ENCODE measurements at regions not wholly inside any gene's neighbourhood (a gene's known extent, or its start where the extent isn't known, plus 50 kb on each side); places are given as distances from the start of the nearest gene placed in this dataset.

DNA sequence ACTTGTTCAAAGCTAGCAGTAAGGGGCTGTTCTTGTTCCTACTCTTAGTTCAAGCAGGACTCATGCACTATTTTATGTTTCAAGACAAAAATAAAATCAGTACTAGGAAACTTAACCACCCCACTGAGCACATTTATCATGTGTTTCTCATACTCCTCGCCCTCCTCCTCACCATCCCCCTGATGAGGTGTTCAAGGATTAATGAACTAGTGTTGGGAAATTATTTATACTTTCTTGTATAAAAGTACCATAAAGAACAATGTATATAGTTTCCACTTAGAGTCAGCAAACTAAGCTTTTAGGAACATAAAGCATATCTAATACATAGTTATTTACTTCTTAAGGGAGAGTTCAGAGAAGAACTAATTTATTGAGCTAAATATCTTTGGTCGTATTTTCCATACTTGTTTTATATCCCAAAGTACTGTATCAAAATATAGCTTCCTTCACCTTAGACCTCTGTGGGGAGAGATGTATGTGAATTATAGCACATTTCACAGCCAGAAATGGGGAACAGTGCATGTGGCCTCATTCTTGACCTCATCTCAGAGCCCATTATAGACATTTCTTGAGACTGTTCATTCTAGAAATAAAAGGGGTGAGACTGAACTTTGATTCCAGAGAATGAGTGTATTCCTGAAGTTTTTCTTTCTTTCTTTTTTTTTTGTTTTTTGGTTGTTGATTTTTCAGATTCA lies 326.5 kb upstream of the MAP3K7 start:
- H3K4me3 ChIP-seq (ENCODE audit: low read depth in 1 of 3, low read length in 3 of 3), result no peak overlapping the region
- no peak for TF ChIP-seq HNF4A (conservative IDR thresholded peaks at IDR 0.05)
- no peak for TF ChIP-seq RAD21 (IDR thresholded peaks at IDR 0.05)
- H3K9ac ChIP-seq (ENCODE audit: low read depth in 1 of 2, low read length in 2 of 2), result no peak overlapping the region
- DNase-seq (ENCODE audit: low spot score), result no peak
- WGBS, result 54% methylated on average over 2 of the region's 2 CpGs
- H3K27me3 ChIP-seq (ENCODE audit: control insufficient read depth in 4 of 4, insufficient read depth in 4 of 4, low read length in 3 of 4), result no peaks in the 10 kb centered on the region
- H3K4me1 ChIP-seq (ENCODE audit: control insufficient read depth in 4 of 4, insufficient read depth in 4 of 4, low read length in 3 of 4), result no peaks in the 10 kb centered on the region
- no peak overlapping the region for H3K27ac ChIP-seq (ENCODE audit: low read depth in 1 of 2, low read length in 2 of 2)
- peaks cover 0 to 4% (median 0%) of the 10 kb centered on the region in 4 donors for H3K9me3 ChIP-seq (ENCODE audit: control insufficient read depth in 4 of 4, low read length in 3 of 4)
- no peaks in the 10 kb centered on the region for H3K36me3 ChIP-seq (ENCODE audit: control insufficient read depth in 4 of 4, insufficient read depth in 3 of 4, low read depth in 1 of 4, low read length in 3 of 4)

DNA sequence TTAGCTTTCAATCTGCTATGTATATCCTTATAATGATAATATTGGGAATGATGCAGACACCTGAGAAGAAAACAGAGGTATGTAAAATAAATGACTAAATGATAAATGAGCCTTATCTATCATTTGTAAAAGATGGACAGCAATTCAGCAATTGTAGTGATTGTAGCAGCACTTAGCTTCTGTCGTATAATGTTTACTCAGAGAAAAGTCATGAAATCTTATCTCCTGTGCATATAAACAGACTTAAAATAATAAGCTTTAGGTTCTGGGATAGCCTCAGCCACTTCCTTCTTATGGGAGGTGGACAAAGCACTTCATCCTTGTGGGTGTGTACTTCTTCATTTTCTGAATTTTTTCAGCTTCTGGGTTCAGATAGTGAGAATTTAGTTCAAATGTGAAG lies 324.8 kb upstream of the MAP3K7 start:
- Histone ChIP-seq H3K36me3 (ENCODE audit: control insufficient read depth in 4 of 4, insufficient read depth in 3 of 4, low read depth in 1 of 4, low read length in 3 of 4) (no peaks in the 10 kb centered on the region), H3K27me3 (ENCODE audit: control insufficient read depth in 4 of 4, insufficient read depth in 4 of 4, low read length in 3 of 4) (no peaks in the 10 kb centered on the region), H3K9me3 (ENCODE audit: control insufficient read depth in 4 of 4, low read length in 3 of 4) (peaks cover 0 to 4% (median 0%) of the 10 kb centered on the region in 4 donors), H3K9ac (ENCODE audit: low read depth in 1 of 2, low read length in 2 of 2) (no peak overlapping the region), H3K4me1 (ENCODE audit: control insufficient read depth in 4 of 4, insufficient read depth in 4 of 4, low read length in 3 of 4) (no peaks in the 10 kb centered on the region), H3K27ac (ENCODE audit: low read depth in 1 of 2, low read length in 2 of 2) (no peak overlapping the region), H3K4me3 (ENCODE audit: low read depth in 1 of 3, low read length in 3 of 3) (no peak overlapping the region)
- no peak for TF ChIP-seq GABPA (IDR thresholded peaks at IDR 0.05 in 1 of 2, conservative IDR thresholded peaks at IDR 0.05 in 1 of 2)
- no peak for DNase-seq (ENCODE audit: low spot score)
- WGBS, result 1% methylated on average over 1 of the region's 1 CpG

DNA sequence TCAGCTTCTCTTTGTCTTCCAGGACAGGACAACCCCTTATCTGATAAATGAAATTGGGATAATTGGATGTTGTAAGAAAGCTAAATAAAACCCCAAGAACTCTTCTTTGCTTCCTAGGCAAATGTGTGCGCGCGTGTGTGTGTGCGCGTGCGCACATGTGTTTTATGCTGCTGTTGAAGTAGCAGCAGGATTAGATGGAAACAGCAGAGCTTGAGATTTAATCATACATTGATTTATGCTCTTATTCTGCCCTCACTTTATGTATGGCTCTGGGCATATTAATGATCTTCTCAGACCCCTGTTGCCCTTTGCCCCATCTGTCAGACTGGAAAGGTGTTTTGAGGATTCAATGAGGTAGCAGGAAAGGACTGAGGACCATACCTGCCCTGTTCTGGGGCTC lies 324.0 kb upstream of the MAP3K7 start:
- H3K4me3 ChIP-seq (ENCODE audit: low read depth in 1 of 3, low read length in 3 of 3), result no peak overlapping the region
- no peaks in the 10 kb centered on the region for H3K4me1 ChIP-seq (ENCODE audit: control insufficient read depth in 4 of 4, insufficient read depth in 4 of 4, low read length in 3 of 4)
- no peaks in the 10 kb centered on the region for H3K27me3 ChIP-seq (ENCODE audit: control insufficient read depth in 4 of 4, insufficient read depth in 4 of 4, low read length in 3 of 4)
- no peak for TF ChIP-seq SP1 (IDR thresholded peaks at IDR 0.05)
- no peak for TF ChIP-seq TAF1 (conservative IDR thresholded peaks at IDR 0.05)
- TF ChIP-seq HNF4A (conservative IDR thresholded peaks at IDR 0.05), result no peak
- no peak for TF ChIP-seq RXRA (IDR thresholded peaks at IDR 0.05)
- TF ChIP-seq, protein P1, sequence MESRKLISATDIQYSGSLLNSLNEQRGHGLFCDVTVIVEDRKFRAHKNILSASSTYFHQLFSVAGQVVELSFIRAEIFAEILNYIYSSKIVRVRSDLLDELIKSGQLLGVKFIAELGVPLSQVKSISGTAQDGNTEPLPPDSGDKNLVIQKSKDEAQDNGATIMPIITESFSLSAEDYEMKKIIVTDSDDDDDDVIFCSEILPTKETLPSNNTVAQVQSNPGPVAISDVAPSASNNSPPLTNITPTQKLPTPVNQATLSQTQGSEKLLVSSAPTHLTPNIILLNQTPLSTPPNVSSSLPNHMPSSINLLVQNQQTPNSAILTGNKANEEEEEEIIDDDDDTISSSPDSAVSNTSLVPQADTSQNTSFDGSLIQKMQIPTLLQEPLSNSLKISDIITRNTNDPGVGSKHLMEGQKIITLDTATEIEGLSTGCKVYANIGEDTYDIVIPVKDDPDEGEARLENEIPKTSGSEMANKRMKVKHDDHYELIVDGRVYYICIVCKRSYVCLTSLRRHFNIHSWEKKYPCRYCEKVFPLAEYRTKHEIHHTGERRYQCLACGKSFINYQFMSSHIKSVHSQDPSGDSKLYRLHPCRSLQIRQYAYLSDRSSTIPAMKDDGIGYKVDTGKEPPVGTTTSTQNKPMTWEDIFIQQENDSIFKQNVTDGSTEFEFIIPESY (IDR thresholded peaks at IDR 0.05), result no peak
- TF ChIP-seq, protein P2, sequence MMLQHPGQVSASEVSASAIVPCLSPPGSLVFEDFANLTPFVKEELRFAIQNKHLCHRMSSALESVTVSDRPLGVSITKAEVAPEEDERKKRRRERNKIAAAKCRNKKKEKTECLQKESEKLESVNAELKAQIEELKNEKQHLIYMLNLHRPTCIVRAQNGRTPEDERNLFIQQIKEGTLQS (IDR thresholded peaks at IDR 0.05), result no peak
- no peak for TF ChIP-seq GABPA (IDR thresholded peaks at IDR 0.05 in 1 of 2, conservative IDR thresholded peaks at IDR 0.05 in 1 of 2)
- TF ChIP-seq RAD21 (IDR thresholded peaks at IDR 0.05), result no peak
- no peak for TF ChIP-seq FOXA1 (IDR thresholded peaks at IDR 0.05)
- no peak for TF ChIP-seq EGR1 (IDR thresholded peaks at IDR 0.05; ENCODE audit: low read depth in 2 of 2)
- TF ChIP-seq HNF4G (IDR thresholded peaks at IDR 0.05), result no peak
- no peak for TF ChIP-seq YY1 (IDR thresholded peaks at IDR 0.05)
- TF ChIP-seq, protein P3, sequence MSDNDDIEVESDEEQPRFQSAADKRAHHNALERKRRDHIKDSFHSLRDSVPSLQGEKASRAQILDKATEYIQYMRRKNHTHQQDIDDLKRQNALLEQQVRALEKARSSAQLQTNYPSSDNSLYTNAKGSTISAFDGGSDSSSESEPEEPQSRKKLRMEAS (IDR thresholded peaks at IDR 0.05), result no peak
- TF ChIP-seq, protein P4, sequence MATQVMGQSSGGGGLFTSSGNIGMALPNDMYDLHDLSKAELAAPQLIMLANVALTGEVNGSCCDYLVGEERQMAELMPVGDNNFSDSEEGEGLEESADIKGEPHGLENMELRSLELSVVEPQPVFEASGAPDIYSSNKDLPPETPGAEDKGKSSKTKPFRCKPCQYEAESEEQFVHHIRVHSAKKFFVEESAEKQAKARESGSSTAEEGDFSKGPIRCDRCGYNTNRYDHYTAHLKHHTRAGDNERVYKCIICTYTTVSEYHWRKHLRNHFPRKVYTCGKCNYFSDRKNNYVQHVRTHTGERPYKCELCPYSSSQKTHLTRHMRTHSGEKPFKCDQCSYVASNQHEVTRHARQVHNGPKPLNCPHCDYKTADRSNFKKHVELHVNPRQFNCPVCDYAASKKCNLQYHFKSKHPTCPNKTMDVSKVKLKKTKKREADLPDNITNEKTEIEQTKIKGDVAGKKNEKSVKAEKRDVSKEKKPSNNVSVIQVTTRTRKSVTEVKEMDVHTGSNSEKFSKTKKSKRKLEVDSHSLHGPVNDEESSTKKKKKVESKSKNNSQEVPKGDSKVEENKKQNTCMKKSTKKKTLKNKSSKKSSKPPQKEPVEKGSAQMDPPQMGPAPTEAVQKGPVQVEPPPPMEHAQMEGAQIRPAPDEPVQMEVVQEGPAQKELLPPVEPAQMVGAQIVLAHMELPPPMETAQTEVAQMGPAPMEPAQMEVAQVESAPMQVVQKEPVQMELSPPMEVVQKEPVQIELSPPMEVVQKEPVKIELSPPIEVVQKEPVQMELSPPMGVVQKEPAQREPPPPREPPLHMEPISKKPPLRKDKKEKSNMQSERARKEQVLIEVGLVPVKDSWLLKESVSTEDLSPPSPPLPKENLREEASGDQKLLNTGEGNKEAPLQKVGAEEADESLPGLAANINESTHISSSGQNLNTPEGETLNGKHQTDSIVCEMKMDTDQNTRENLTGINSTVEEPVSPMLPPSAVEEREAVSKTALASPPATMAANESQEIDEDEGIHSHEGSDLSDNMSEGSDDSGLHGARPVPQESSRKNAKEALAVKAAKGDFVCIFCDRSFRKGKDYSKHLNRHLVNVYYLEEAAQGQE (IDR thresholded peaks at IDR 0.05), result no peak
- no peaks in the 10 kb centered on the region for H3K36me3 ChIP-seq (ENCODE audit: control insufficient read depth in 4 of 4, insufficient read depth in 3 of 4, low read depth in 1 of 4, low read length in 3 of 4)
- H3K9ac ChIP-seq (ENCODE audit: low read depth in 1 of 2, low read length in 2 of 2), result no peak overlapping the region
- WGBS, result 89% methylated on average over 6 of the region's 6 CpGs
- DNase-seq (ENCODE audit: low spot score), result no peak
- H3K9me3 ChIP-seq (ENCODE audit: control insufficient read depth in 4 of 4, low read length in 3 of 4), result peaks cover 0 to 4% (median 0%) of the 10 kb centered on the region in 4 donors
- H3K27ac ChIP-seq (ENCODE audit: low read depth in 1 of 2, low read length in 2 of 2), result no peak overlapping the region

Measured in liver (tissue), 7 donors.